ENCODE measurements at regions not wholly inside any gene's neighbourhood (a gene's known extent, or its start where the extent isn't known, plus 50 kb on each side); places are given as distances from the start of the nearest gene placed in this dataset.

DNA sequence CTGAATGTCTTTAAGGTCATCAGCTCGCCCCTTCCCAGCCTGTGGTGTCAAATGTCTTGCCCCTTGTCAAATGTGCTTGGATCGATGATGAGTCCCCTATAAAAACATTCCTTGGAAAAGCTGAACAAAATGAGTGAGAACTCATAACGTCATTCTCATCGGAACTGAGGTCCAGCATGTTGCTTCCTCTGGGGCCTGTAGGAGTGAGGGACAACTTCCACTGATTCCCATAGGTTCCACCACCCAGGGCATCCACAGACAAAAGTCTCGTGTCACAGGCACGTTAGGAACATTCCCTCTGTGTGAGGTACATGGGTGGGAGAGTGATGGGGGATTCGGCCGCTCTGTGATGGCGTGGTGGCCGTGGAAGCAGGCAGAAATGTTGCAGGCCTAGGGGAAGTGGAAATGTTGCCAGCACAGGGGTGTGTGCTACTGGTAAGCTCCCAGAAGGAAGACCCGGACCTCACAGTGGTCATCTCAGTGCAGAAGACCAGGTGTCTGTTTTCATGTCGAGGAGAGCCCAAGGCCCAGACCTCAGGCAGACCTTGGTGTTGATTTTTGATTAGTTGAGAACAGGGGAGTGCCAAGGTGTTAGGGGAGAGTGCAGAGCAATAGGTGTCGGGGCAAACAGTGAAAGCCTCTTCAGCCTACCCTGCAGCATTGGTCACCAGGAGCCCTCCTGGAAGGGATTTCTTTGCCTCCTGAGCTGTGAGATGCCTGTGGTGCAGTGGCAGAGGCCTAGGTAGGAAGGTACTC lies 96.8 kb downstream of the SNRPN start:
- DNase-seq (ENCODE audit: low read depth in 3 of 3, low spot score in 2 of 3) = no peak

DNA sequence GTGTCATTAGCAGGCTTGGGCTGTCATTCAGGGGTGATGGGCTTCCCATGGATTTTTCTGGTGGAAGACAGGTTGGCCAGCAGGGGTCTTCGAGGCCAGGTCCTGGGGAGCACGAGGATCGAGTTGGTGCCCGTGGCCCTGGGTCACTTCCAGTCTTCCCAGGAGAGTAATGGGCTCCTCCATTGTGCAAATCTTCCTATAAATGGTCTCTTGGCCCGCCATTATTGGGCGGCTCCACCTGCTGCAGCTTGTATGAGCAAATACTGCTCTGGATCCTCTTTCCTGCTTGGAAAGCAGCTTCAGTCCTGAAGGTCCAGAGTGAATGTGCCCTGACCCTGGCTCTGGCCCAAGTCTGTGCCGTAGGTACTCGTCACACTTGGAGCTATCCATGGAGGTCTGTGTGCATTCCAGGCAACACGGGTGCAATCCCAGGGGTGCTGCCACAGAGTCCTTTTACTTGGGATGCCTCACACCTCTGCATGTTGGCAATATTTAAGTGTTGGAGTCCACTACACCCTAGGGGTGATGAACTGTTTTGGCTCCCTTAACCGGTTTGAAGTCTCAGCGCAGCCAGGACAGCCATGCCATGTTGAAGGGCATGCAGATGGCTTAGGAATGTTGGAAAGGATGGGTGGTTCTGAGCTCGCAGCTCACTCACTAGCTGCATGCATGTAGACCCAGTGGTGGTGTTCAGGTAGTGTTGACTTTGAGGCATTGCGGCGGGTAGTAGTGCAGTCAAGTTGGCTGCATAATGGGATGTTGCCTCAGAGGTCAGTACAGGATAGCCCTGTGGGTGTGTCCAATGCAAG lies 97.6 kb downstream of the SNRPN start:
- DNase-seq (ENCODE audit: low read depth in 3 of 3, low spot score in 2 of 3) = no peak

DNA sequence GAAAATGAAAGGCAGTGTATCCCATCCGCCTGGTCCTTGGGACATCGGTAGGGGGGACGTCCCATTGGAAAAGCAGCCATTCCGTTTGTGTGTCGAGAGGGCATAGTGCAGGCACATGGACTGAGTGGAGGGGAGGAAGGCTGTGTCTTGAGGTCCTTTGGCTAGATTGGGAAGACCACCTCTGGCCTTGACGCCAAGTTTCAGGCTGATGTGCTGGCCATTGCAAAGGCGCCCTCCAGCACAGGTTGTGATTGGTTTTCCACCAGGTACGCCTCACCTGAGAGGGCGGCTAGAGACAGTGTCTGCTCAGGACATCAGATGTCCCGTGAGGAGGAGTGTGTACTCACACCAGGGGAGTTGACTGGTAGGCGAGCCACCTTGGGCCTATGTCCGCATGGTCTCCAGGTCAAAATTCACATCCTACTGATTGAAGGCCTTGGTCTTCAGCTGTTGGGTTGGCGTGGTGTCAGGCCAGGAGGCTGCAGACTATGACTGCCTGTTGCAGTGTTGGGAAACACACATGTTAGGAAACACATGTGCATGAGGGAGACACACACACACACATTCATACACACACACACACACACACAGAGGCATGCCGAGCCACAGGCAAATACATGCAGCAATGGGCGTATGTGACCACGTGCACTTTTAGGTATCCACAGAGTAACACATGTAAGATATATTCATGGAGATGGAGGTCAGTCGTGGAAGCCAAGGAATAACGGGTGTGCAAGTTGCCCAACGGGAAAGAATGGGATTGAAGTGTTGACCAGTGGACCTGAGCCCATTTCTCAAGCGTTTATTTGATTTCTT lies 98.4 kb downstream of the SNRPN start:
- no peak for DNase-seq (ENCODE audit: low read depth in 3 of 3, low spot score in 2 of 3)

DNA sequence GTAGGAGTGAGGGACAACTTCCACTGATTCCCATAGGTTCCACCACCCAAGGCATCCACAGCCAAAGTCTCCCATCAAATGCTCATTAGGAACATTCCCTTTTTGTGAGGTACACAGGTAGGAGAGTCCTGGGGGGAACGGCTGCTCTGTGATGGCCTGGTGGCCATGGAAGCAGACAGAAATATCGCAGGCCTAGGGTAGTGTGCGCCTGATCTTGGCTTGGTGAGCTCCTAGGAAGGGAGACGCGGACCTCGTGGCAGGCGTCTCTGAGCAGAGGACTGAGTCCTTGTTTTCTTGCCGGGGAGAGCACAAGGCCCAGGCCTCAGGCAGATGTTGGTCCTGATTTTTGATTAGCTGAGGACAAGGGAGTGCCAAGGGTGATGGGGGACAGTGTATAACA lies 99.5 kb downstream of the SNRPN start:
- DNase-seq (ENCODE audit: low read depth in 3 of 3, low spot score in 2 of 3) = no peak

DNA sequence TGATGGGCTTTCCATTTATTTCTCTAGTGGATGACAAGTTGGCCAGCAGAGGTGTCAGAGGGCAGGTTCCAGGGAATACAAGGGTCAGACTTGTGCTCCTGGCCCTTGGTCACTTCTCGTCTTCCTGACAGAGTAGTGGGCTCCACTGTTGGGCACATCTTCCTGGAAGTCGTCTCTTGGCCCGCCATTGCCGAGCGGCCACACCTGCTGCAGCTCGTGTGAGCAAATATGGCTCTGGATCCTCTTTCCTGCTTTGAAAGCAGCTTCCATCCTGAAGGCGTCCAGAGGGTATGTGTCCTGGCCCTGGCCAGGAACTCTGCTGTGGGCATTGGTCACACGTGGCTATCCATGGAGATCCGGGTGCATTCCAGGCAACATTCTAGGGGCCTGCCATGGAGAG lies 100.2 kb downstream of the SNRPN start:
- DNase-seq (ENCODE audit: low read depth in 3 of 3, low spot score in 2 of 3) = no peak

DNA sequence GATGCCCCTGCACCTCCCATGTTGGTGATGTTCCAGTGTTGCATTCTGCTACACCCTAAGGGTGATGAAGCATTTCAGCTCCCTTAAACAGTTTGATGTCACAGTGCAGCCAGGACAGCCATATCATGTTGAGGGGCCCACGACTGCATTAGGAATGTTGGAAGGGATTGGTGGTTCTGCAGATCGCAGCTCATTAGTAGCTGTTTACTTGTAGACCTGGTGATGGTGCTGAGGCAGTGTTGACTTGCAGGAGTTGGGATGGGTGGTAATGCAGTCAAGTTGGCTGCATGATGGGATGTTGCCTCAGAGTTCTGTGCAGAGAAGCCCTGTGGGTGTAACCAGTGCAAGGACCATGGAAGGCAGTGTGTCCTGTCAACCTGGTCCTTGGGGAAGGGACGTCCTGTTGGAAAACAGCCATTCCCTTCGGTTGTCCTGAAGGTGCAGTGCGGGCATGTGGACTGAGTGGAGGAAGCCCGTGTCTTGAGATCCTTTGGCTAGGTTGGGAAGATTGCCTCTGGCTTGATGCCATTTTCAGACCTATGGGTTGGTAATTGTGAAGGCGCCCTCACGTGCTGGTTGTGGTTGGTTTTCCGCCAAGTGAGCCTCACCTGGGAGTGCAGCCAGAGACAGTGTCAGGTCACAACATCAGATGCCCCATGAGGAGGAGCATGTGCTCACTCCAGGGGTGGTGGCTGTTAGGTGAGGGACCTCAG lies 100.7 kb downstream of the SNRPN start:
- no peak for DNase-seq (ENCODE audit: low read depth in 3 of 3, low spot score in 2 of 3)

DNA sequence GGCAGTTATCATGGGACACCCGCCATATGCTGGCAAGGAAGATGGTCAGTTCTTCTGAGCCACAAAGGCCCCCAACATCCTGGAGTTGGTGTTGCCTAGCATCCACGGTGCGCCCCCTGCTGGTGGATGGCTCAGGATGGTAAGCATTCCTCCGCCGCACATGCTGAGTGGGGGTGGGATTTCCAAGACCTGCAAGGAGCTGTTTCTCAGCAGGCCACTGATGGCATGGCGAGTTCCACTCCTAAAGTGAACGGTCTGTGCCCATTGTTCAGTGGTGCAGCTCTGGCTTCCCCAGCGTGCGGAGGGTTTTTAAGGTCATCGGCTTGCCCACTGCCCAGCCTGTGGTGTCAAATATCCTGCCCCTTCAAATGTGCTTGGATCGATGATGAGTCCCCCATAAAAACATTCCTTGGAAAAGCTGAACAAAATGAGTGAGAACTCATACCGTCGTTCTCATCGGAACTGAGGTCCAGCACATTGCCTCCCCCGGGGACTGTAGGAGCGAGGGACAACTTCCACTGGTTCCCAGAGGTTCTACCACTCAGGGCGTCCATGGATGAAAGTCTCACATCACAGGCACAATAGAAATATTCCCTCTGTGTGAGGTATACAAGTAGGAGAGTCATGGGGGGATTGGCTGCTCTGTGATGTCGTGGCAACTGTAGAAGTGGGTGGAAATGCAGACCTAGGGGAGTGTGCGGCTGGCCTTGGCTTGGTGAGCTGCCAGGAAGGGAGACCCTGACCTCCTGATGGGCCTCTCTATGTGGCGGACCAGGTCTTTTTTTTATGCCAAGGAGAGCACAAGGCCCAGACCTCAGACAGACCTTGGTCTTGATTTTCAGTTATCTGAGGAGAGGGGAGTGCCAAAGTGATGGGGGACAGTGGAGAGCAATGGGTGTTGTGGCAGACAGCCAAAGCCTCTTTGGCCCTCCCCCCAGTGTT lies 102.0 kb downstream of the SNRPN start:
- no peak for DNase-seq (ENCODE audit: low read depth in 3 of 3, low spot score in 2 of 3)

DNA sequence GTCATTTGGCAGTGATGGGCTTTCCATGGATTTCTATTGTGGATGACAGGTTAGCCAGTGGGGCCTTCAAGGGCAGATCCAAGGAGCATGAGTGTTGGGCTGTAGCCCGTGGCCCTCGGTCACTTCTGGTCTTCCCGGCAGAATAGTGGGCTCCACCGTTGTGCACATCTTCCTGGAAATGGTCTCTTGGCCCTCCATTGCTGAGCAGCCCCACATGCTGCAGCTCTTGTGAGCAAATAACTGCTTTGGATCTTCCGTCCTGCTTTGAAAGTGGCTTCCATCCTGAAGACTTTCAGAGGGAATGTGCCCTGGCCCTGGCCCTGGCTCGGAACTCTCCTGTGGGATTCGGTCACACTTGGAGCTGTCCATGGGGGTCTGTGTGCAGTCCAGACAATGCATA lies 102.8 kb downstream of the SNRPN start:
- DNase-seq (ENCODE audit: low read depth in 3 of 3, low spot score in 2 of 3) = no peak

DNA sequence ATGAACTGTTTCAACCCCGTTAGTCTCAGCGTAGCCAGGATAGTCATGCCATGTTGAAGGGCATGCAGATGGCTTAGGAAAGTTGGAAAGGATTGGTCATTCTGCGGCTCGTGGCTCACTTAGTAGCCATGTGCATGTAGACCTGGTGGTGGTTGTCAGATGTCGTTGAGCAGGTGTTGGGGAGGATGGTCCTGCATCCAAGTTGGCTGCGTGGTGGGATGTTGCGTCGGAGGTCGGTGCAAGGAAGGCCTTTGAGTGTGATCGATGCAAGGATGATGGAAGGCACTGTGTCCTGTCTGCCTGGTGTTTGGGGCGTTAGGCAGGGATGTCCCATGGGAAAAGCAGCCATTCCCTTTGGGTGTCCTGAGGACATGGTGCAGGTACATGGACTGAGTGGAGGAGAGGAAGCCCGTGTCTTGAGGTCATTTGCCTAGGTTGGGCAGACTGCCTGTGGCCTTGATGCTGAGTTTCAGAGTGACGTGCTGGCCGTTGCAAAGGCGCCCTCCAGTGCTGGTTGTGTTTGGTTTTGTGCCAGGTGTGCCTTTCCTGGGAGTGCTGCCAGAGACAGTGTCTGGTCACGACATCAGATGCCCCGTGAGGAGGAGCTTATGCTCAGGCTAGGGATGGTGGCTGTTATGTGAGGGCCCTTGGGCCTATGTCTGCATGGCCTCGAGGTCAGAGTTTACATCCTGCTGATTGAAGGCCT lies 103.4 kb downstream of the SNRPN start:
- no peak for DNase-seq (ENCODE audit: low read depth in 3 of 3, low spot score in 2 of 3)

DNA sequence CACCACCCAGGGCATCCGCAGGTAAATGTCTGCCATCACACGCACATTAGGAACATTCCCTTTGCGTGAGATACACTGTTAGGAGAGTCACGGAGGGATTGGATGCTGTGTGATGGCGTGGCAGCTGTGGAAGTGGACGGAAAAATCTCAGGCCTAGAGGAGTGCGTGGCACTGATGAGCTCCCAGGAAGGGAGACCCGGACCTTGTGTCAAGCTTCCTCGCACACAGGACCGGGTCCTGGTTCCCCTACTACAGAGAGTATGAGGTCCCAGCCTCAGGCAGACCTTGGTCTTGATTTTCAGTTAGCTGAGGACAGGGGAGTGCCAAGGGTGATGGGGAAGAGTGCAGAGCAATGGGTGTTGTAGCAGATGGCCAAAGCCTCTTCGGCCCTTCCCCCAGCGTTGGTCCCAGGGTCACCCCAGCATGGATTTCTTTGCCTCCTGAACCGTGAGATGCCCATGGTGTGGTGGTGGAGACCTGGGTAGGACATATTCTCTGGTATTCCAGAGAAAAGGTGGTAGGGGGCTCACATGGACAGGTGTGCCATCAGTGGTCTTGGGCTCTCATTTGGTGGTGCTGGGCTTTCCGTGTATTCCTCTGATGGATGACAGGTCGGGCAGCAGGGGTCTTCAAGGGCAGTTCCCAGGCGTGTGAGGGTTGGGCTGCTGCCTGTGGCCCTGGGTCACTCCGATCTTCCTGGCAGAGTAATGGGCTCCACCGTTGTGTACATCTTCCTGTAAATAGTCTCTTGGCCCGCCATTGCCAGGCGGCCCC lies 105.1 kb downstream of the SNRPN start:
- DNase-seq (ENCODE audit: low read depth in 3 of 3, low spot score in 2 of 3) = no peak

DNA sequence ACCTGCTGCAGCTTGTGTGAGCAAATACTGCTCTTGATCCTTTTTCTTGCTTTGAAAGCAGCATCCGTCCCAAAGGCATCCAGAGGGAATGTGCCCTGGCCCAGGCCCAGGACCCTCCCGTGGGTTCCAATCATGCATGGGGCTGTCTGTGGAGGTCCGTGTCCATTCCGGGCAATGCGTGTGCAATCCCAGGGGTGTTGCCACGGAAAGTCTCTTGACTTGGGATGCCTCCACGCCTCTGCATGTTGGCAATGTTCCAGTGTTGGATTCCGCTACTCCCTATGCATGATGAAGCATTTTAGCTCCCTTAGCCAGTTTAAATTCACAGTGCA lies 105.7 kb downstream of the SNRPN start:
- no peak for DNase-seq (ENCODE audit: low read depth in 3 of 3, low spot score in 2 of 3)

DNA sequence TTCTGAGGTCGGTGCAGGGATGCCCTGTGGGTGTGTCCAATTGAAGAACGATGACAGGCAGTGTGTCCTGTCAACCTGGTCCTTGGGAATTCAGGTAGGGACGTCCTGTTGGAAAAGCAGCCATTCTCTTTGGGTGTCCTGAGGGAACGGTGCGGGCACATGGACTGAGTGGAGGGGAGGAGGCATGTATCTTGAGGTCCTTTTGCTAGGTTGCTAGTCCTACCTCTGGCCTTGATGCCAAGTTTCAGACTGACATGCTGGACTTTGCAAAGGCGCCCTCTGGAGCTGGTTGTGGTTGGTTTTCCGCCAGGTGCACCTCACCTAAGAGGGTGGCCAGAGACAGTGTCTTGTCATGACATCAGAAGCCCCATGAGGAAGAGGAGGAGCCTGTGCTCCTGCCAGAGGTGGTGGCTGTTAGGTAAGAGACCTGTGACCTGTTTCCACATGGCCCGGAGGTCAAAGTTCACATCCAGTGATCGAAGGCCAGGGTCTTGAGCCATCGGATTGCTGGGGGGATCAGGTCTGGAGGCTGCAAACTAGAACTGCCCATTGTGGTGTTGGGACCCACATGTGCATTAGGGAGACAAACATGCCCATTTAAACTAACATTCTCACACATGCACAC lies 106.3 kb downstream of the SNRPN start:
- no peak for DNase-seq (ENCODE audit: low read depth in 3 of 3, low spot score in 2 of 3)

DNA sequence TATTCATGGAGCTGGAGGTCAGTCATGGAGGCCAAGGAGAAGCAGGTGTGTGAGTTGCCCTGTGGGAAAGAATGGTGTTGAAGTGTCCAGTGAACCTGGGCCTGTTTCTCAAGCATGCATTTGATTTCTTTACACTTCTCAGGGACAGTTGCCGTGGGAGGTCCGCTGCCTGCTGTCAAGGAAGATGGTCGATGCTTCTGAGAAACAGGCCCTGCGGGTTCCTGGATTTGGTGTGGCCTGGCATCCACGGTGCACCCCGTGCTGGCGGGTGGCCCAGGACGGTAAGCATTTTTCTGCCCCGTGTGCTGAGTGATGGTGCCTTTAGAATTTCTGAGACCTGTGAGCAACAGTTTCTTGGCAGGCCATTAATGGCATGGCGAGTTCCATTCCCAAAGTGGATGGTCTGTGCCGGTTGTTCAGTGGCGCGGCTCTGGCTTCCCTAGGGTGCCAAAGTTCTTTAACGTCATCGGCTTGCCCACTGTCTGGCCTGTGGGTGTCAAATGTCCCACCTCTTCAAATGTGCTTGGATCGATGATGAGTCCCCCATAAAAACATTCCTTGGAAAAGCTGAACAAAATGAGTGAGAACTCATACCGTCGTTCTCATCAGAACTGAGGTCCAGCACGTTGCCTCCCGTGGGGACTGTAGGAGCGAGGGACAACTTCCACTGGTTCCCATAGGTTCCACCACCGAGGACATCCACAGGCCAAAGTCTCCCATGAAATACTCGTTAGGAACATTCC lies 107.2 kb downstream of the SNRPN start:
- no peak for DNase-seq (ENCODE audit: low read depth in 3 of 3, low spot score in 2 of 3)

DNA sequence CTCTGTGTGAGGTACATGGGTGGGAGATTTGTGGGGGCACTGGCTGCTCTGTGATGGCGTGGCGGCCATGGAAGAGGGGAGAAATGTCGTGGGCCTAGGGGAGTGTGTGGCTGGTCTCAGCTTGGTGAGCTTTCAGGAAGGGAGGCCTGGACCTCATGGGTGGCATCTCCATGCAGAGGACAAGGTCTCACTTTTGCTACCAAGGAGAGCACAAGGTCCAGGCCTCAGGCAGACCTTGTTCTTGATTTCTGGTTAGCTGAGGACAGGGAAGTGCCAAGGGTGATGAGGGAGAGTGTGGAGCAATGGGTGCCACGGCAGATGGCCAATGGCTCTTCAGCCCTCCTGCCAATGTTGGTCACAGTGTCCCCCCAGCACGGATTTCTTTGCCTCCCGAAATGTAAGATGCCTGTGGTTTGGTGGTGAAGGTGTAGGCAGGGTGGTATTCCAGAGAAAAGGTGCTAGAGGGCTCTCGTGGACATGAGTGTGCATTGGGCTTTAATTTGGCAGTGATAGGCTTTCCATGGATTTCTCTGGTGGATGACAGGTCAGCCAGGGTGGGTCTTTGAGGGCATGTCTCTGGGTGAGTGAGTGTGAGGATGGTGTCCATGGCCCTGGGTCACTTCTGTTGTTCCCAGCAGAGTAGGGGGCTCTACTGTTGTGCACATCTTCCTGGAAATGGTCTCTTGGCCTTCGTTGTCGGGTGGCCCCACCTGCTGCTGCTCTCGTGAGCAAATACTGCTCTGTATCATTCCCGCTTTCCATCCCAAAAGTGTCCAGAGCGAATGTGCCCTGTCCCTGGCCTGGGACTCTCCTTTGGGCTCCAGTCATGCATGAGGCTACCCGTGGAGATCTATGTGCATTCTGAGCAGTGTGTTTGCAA lies 108.0 kb downstream of the SNRPN start:
- no peak for DNase-seq (ENCODE audit: low read depth in 3 of 3, low spot score in 2 of 3)

DNA sequence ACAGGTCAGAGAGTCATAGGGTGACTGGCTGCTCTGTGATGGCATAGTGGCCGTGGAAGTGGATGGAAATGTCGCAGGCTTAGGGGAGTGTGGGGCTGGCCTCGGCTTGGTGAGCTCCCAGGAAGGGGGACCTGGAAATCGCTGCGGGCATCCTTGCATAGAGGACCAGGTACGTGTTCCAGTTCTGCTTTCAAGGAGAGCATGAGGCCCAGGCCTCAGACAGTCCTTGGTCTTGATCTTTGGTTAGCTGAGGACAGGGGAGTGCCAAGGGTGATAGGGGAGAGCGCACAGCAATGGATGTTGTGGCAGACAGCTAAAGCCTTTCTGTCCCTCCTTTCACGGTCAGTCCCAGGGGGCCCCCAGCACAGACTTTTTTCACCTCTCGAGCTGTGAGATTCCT lies 110.5 kb downstream of the SNRPN start:
- DNase-seq (ENCODE audit: low read depth in 3 of 3, low spot score in 2 of 3) = no peak

DNA sequence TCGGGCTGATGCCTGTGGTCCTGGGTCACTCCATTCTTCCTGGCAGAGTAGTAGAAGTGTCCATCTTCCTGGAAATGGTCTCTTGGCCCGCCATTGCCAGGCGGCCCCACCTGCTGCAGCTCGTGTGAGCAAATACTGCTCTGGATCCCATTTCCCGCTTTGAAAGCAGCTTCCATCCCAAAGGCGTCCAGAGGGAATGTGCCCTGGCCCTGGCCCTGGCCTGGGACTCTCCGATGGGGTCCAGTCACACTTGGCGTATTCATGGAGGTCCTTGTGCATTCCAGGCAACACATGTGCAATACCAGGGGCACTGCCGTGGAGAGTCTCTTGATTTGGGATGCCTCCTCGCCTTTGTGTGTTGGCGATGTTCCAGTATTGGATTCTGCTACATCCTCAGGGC lies 111.1 kb downstream of the SNRPN start:
- DNase-seq (ENCODE audit: low read depth in 3 of 3, low spot score in 2 of 3) = no peak

Data from right renal cortex interstitium (tissue), 3 donors.